ENCODE measurements at regions not wholly inside any gene's neighbourhood (a gene's known extent, or its start where the extent isn't known, plus 50 kb on each side); places are given as distances from the start of the nearest gene placed in this dataset.

DNA sequence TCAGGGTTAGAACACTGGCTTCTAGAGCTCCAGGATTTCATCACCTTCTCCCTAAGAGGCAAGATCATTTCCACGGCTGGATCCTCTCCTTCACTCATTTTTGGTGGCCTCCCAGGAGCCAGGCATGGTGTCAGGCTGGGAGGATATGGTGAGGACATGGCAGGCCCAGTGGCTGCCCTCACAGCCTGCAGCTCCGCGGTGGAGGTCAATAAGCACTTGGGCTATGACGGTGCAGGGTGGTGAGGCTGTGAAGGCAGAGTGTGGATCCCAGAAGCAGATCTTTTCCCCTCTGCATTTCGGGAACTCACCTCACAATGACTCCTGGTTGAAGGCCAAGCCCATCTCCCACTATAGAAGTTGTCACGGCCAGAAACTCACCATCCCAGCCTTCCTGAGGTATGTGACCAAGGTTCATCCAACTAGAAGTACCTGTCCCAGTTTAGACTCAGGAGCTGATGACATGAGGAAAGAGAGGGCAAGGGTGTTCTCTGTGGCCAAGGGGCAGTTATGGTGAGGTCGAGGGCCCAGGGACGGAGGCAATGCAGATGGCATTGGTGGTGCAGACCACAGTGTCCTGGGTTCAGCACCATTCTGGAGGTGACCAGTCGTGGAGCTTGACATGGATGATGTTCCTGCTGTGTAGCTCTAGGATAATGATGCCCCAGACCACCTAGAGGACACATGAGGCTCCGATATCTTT, 100.1 kb upstream of the SMAD3 start:
- TF ChIP-seq, protein P1, sequence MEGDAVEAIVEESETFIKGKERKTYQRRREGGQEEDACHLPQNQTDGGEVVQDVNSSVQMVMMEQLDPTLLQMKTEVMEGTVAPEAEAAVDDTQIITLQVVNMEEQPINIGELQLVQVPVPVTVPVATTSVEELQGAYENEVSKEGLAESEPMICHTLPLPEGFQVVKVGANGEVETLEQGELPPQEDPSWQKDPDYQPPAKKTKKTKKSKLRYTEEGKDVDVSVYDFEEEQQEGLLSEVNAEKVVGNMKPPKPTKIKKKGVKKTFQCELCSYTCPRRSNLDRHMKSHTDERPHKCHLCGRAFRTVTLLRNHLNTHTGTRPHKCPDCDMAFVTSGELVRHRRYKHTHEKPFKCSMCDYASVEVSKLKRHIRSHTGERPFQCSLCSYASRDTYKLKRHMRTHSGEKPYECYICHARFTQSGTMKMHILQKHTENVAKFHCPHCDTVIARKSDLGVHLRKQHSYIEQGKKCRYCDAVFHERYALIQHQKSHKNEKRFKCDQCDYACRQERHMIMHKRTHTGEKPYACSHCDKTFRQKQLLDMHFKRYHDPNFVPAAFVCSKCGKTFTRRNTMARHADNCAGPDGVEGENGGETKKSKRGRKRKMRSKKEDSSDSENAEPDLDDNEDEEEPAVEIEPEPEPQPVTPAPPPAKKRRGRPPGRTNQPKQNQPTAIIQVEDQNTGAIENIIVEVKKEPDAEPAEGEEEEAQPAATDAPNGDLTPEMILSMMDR (IDR thresholded peaks at IDR 0.05) = no peak
- no peak for TF ChIP-seq POLR2AphosphoS5 (IDR thresholded peaks at IDR 0.05)
- TF ChIP-seq POLR2A (IDR thresholded peaks at IDR 0.05) = no peak
- no peak for TF ChIP-seq EP300 (IDR thresholded peaks at IDR 0.05)

Measured in upper lobe of left lung (tissue), 4 donors.